GM12875 (cell line): ENCODE measurements at regions not wholly inside any gene's neighbourhood (a gene's known extent, or its start where the extent isn't known, plus 50 kb on each side); places are given as distances from the start of the nearest gene placed in this dataset.

ENCODE experiments used
- H3K4me3 ChIP-seq: one replicate; pipeline ENCODE4 v1.5.1; 2011; ENCODE audit warnings: low read depth, low read length, control low read depth
- CTCF ChIP-seq: IDR thresholded peaks from 2 replicates; pipeline ENCODE4 v1.5.1; 2011; ENCODE audit warnings: low read depth, mild to moderate bottlenecking, control low read depth, inconsistent platforms, low read length, moderate library complexity, borderline replicate concordance; ENCODE audit not compliant: insufficient read depth

- no peak for TF ChIP-seq CTCF
- H3K4me3 ChIP-seq: no peak overlapping the region
Observed at GRCh38 chr14:100399052-100399849, 76.1 kb downstream of the SLC25A47 start.

GRCh38 chr14:100400115-100400514 lies 77.0 kb downstream of the SLC25A47 start:
- no peak for TF ChIP-seq CTCF

GRCh38 chr14:100401031-100401692 lies 78.0 kb downstream of the SLC25A47 start:
- no peak overlapping the region for H3K4me3 ChIP-seq
- TF ChIP-seq CTCF: no peak

More at GRCh38 chr14:100400115-100400514, 77.0 kb downstream of the SLC25A47 start:
- no peak overlapping the region for H3K4me3 ChIP-seq

GRCh38 chr14:100401792-100402191 lies 78.7 kb downstream of the SLC25A47 start:
- H3K4me3 ChIP-seq: no peak overlapping the region
- TF ChIP-seq CTCF: no peak

GRCh38 chr14:100402631-100403030 lies 79.5 kb downstream of the SLC25A47 start:
- H3K4me3 ChIP-seq: no peak overlapping the region
- TF ChIP-seq CTCF: no peak

GRCh38 chr14:100403105-100403504 lies 80.0 kb downstream of the SLC25A47 start:
- no peak for TF ChIP-seq CTCF

More at GRCh38 chr14:100403105-100403504, 80.0 kb downstream of the SLC25A47 start:
- H3K4me3 ChIP-seq: no peak overlapping the region
